ENCODE measurements at regions not wholly inside any gene's neighbourhood (a gene's known extent, or its start where the extent isn't known, plus 50 kb on each side); places are given as distances from the start of the nearest gene placed in this dataset.

- POLR2A ChIA-PET: no interaction called here
- no peak overlapping the region for H3K27ac ChIP-seq (ENCODE audit: extremely low read depth, low read depth, low read length)
- CTCF ChIA-PET: no interaction called here
Measured at GRCh38 chr7:106421181-106421762, 136.5 kb upstream of the NAMPT start.

GRCh38 chr7:106420736-106421135 is 136.0 kb upstream of the NAMPT start:
- Histone ChIP-seq H3K9me3 (ENCODE audit: control insufficient read depth, insufficient read depth, low read depth, low read length) (no peaks in the 10 kb centered on the region), H3K27ac (ENCODE audit: extremely low read depth, low read depth, low read length) (no peak overlapping the region), H3K4me1 (ENCODE audit: control insufficient read depth, insufficient read depth, low read length) (no peaks in the 10 kb centered on the region), H3K36me3 (ENCODE audit: control insufficient read depth in 2 of 2, insufficient read depth in 1 of 2, low read length in 2 of 2) (no peaks in the 10 kb centered on the region), H3K4me3 (ENCODE audit: low read depth, low read length) (no peak overlapping the region)
- ChIA-PET CTCF (interaction anchor here (1.8 kb wide), 1 partner anchor 244 kb away, joined by 4 read pairs; no protein-coding TSS in a partner anchor), POLR2A (no interaction called here)
- TF ChIP-seq SCRT2 (tag by site-specific recombination; IDR thresholded peaks at IDR 0.05) (no peak), ZNF302 (tag by site-specific recombination; IDR thresholded peaks at IDR 0.05; ENCODE audit: low read depth) (no peak), ZSCAN30 (tag by site-specific recombination; IDR thresholded peaks at IDR 0.05) (no peak), BCL11A (tag by site-specific recombination; IDR thresholded peaks at IDR 0.05; ENCODE audit: low read depth) (no peak), PRDM2 (tag by site-specific recombination; IDR thresholded peaks at IDR 0.05; ENCODE audit: borderline replicate concordance) (no peak), KLF8 (tag by site-specific recombination; IDR thresholded peaks at IDR 0.05) (no peak), ZBTB6 (tag by site-specific recombination; IDR thresholded peaks at IDR 0.05) (no peak), ZNF518A (tag by site-specific recombination; conservative IDR thresholded peaks at IDR 0.05; ENCODE audit: low read depth) (no peak), ZSCAN23 (tag by site-specific recombination; IDR thresholded peaks at IDR 0.05) (no peak), HOXC10 (CRISPR knock-in tag; IDR thresholded peaks at IDR 0.05) (no peak), ZBTB44 (tag by site-specific recombination; IDR thresholded peaks at IDR 0.05) (no peak)

More at GRCh38 chr7:106421181-106421762, 136.5 kb upstream of the NAMPT start:
- Histone ChIP-seq H3K36me3 (ENCODE audit: control insufficient read depth in 2 of 2, insufficient read depth in 1 of 2, low read length in 2 of 2) (no peaks in the 10 kb centered on the region), H3K4me3 (ENCODE audit: low read depth, low read length) (no peak overlapping the region), H3K9me3 (ENCODE audit: control insufficient read depth, insufficient read depth, low read depth, low read length) (no peaks in the 10 kb centered on the region), H3K4me1 (ENCODE audit: control insufficient read depth, insufficient read depth, low read length) (no peaks in the 10 kb centered on the region)
- TF ChIP-seq ZNF311 (tag by site-specific recombination; IDR thresholded peaks at IDR 0.05; ENCODE audit: borderline replicate concordance) (no peak), ZBTB44 (tag by site-specific recombination; IDR thresholded peaks at IDR 0.05) (no peak), ZNF704 (tag by site-specific recombination; IDR thresholded peaks at IDR 0.05) (no peak), ZNF660 (tag by site-specific recombination; IDR thresholded peaks at IDR 0.05) (0 out of 2 replicates have a peak, but pooled peaks have one; percentile 12)
